GM23338 (cell line): ENCODE measurements at regions not wholly inside any gene's neighbourhood (a gene's known extent, or its start where the extent isn't known, plus 50 kb on each side); places are given as distances from the start of the nearest gene placed in this dataset.
A peak's percentile ranks its signal among the peaks of the same experiment; 100 is the strongest.

ENCODE experiments used
- ATAC-seq: fragments of 200-7000 bp; cut with Tn5 transposase; 3 replicates; pipeline ENCODE4 v1.9.1; 2020
- DNase-seq: peaks from one replicate; pipeline ENCODE4 v3.0.0-alpha.2; 2015; ENCODE audit warnings: low spot score
- H2AFZ ChIP-seq: fragments of 200-600 bp; sonication (generic); 2 replicates; pipeline ENCODE4 v1.8.0; 2016; ENCODE audit warnings: antibody characterized with exemption, mild to moderate bottlenecking, moderate library complexity
- H3F3A ChIP-seq: fragments of 200-600 bp; sonication (generic); replicated peaks from 2 replicates; pipeline ENCODE4 v1.8.0; 2017; ENCODE audit warnings: antibody characterized with exemption, mixed run types, low read depth
- H3K27ac ChIP-seq: fragments of 200-600 bp; sonication (generic); 2 replicates; pipeline ENCODE4 v1.6.1; 2016; ENCODE audit warnings: low read depth
- H3K27me3 ChIP-seq: fragments of 200-600 bp; sonication (generic); 2 replicates; pipeline ENCODE4 v1.8.0; 2016; ENCODE audit warnings: mild to moderate bottlenecking, mixed run types, moderate library complexity; ENCODE audit not compliant: insufficient read depth
- H3K36me3 ChIP-seq: fragments of 200-600 bp; sonication (generic); 2 replicates; pipeline ENCODE4 v1.8.0; 2016; ENCODE audit warnings: mild to moderate bottlenecking; ENCODE audit not compliant: insufficient read depth
- H3K4me1 ChIP-seq: fragments of 200-600 bp; sonication (generic); 2 replicates; pipeline ENCODE4 v1.8.0; 2016; ENCODE audit warnings: mild to moderate bottlenecking, moderate library complexity; ENCODE audit not compliant: insufficient read depth
- H3K4me2 ChIP-seq: fragments of 200-600 bp; sonication (generic); 2 replicates; pipeline ENCODE4 v1.7.1; 2017; ENCODE audit warnings: mixed run types
- H3K4me3 ChIP-seq: fragments of 200-600 bp; sonication (generic); 2 replicates; pipeline ENCODE4 v1.6.1; 2016; ENCODE audit warnings: mixed run types
- H3K79me2 ChIP-seq: fragments of 200-600 bp; sonication (generic); replicated peaks from 2 replicates; pipeline ENCODE4 v1.8.0; 2017; ENCODE audit warnings: mild to moderate bottlenecking; ENCODE audit not compliant: insufficient read depth
- H3K9me2 ChIP-seq: fragments of 200-600 bp; sonication (generic); 2 replicates; pipeline ENCODE4 v1.8.0; 2017; ENCODE audit not compliant: insufficient read depth
- H4K20me1 ChIP-seq: fragments of 200-600 bp; sonication (generic); replicated peaks from 2 replicates; pipeline ENCODE4 v1.8.0; 2017; ENCODE audit warnings: mild to moderate bottlenecking; ENCODE audit not compliant: insufficient read depth
- H3K27ac Mint-ChIP-seq: 2 replicates; pipeline ENCODE4 v1.8.0; 2020; ENCODE audit warnings: inconsistent platforms, mild to moderate bottlenecking, moderate library complexity, mixed read lengths
- H3K27me3 Mint-ChIP-seq: 3 replicates; pipeline ENCODE4 v1.8.0; 2022; ENCODE audit warnings: low read depth, mild to moderate bottlenecking, moderate library complexity, mixed read lengths, inconsistent platforms; ENCODE audit not compliant: insufficient read depth, poor library complexity
- H3K36me3 Mint-ChIP-seq: 3 replicates; pipeline ENCODE4 v1.8.0; 2021; ENCODE audit warnings: low read depth, mild to moderate bottlenecking, inconsistent platforms, moderate library complexity, mixed read lengths
- H3K4me1 Mint-ChIP-seq: 3 replicates; pipeline ENCODE4 v1.8.0; 2020; ENCODE audit warnings: mild to moderate bottlenecking, inconsistent platforms, mixed read lengths
- H3K4me3 Mint-ChIP-seq: 3 replicates; pipeline ENCODE4 v1.8.0; 2021; ENCODE audit warnings: moderate library complexity, mild to moderate bottlenecking, inconsistent platforms, mixed read lengths
- H3K9me3 Mint-ChIP-seq: 3 replicates; pipeline ENCODE4 v1.8.0; 2020; ENCODE audit warnings: moderate library complexity, mild to moderate bottlenecking, inconsistent platforms, mixed read lengths
- CREB1 ChIP-seq: fragments of 250-450 bp; sonication (Bioruptor Pico); IDR thresholded peaks from 2 replicates; pipeline ENCODE4 v1.5.0; 2020; ENCODE audit warnings: low read depth, mild to moderate bottlenecking, moderate library complexity
- EZH2phosphoT487 ChIP-seq: fragments of 200-600 bp; sonication (generic); IDR thresholded peaks from one replicate; pipeline ENCODE4 v1.8.1; 2018; ENCODE audit warnings: antibody characterized with exemption; ENCODE audit not compliant: unreplicated experiment
- JUNB ChIP-seq: IDR thresholded peaks from one replicate; pipeline ENCODE4 v1.6.1; 2016; ENCODE audit warnings: antibody characterized with exemption; ENCODE audit not compliant: unreplicated experiment
- NANOG ChIP-seq: IDR thresholded peaks from 2 replicates; pipeline ENCODE4 v1.6.1; 2016; ENCODE audit warnings: antibody characterized with exemption, borderline replicate concordance
- POLR2AphosphoS5 ChIP-seq: IDR thresholded peaks from 2 replicates; pipeline ENCODE4 v1.6.1; 2016; ENCODE audit warnings: antibody characterized with exemption, low read depth
- ZNF114 ChIP-seq: fragments of 250-450 bp; sonication (Bioruptor Pico); IDR thresholded peaks from 2 replicates; pipeline ENCODE4 v1.5.0; 2020; ENCODE audit warnings: mild to moderate bottlenecking, moderate library complexity
- ZNF331 ChIP-seq: fragments of 250-450 bp; sonication (Bioruptor Pico); IDR thresholded peaks from 2 replicates; pipeline ENCODE4 v1.5.0; 2020; ENCODE audit warnings: low read depth, mild to moderate bottlenecking, moderate library complexity
- TF ChIP-seq, protein P1 (sequence below): IDR thresholded peaks from 2 replicates; pipeline ENCODE4 v1.6.1; 2016; ENCODE audit warnings: antibody characterized with exemption
- TF ChIP-seq, protein P2 (sequence below), 2 experiments: fragments of 200-600 bp in 1 of 2; sonication (generic) in 1 of 2; conservative IDR thresholded peaks; 2 replicates each; pipeline versions ENCODE4 v1.5.1 to v1.6.1; 2016 to 2017; ENCODE audit warnings: antibody characterized with exemption in 2 of 2, low read depth in 2 of 2, mild to moderate bottlenecking in 2 of 2, moderate library complexity in 1 of 2
- TF ChIP-seq, protein P3 (sequence below): fragments of 250-450 bp; sonication (Bioruptor Pico); IDR thresholded peaks from 2 replicates; pipeline ENCODE4 v1.5.0; 2020; ENCODE audit warnings: mild to moderate bottlenecking, moderate library complexity

DNA sequence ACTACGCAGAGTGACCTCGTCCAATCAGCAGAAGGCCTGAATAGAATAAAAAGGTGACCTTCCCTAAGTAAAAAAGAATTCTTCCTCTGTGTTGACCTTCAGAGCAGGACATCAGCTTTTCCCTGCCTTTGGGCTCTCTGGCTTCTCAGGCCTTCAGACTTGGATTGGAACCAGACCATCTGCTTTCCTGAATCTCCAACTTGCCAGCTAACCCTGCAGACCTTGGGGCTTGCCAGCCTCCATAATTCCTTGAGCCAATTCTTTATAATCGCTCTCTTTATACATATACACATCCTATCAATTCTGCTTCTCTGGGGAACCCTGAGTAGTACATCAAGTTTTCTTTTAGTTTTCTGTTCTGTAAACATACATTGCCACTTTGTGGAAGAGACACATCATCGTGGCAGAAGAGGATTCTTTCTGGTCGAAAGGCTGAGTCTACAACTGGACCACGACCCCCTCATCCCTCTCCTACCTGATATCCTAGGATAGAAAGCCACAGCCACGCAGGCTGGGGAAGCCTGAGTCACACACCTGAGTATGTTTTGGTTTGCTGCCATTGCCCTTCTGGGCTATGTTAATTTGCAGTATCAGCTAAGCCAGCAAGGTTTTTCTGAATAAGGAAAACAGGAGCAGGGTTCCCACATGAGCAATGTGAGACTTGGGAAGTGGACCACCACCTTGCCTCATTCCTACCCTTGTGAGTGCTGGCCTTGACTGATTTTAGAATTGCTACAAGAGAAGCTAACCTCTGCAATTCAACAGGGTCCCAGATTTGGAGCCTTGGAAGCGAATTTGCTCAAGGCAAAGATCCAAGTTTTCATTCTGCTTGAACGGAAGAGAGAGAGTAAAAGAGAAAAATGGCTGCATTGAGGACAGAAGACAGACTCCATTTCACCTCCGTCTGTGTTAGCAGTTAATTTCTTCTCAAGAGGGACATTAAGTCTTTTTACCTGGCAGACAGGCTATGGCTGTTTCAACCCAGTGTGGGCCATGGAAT, 445.2 kb upstream of the FZD8 start:
- Histone ChIP-seq H3K27me3 (no peaks in the 10 kb centered on the region), H4K20me1 (no peaks in the 10 kb centered on the region), H3K9me2 (peaks cover 3% of the 10 kb centered on the region; the same call in 1 of the 2 replicates), H3K4me3 (no peak overlapping the region), H3K79me2 (no peaks in the 10 kb centered on the region), H3K27ac (no peak overlapping the region), H2AFZ (0 out of 2 replicates have a peak overlapping the region, but pooled peaks have one; percentile 28), H3F3A (no peaks in the 10 kb centered on the region), H3K4me2 (no peak overlapping the region), H3K36me3 (no peaks in the 10 kb centered on the region), H3K4me1 (no peaks in the 10 kb centered on the region)
- TF ChIP-seq POLR2AphosphoS5, result no peak
- TF ChIP-seq, protein P1, sequence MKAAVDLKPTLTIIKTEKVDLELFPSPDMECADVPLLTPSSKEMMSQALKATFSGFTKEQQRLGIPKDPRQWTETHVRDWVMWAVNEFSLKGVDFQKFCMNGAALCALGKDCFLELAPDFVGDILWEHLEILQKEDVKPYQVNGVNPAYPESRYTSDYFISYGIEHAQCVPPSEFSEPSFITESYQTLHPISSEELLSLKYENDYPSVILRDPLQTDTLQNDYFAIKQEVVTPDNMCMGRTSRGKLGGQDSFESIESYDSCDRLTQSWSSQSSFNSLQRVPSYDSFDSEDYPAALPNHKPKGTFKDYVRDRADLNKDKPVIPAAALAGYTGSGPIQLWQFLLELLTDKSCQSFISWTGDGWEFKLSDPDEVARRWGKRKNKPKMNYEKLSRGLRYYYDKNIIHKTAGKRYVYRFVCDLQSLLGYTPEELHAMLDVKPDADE, result no peak
- no peak for TF ChIP-seq CREB1 (CRISPR knock-in tag)
- no peak for TF ChIP-seq JUNB
- TF ChIP-seq NANOG, result no peak
- TF ChIP-seq ZNF331 (CRISPR knock-in tag), result no peak
- TF ChIP-seq, protein P2, sequence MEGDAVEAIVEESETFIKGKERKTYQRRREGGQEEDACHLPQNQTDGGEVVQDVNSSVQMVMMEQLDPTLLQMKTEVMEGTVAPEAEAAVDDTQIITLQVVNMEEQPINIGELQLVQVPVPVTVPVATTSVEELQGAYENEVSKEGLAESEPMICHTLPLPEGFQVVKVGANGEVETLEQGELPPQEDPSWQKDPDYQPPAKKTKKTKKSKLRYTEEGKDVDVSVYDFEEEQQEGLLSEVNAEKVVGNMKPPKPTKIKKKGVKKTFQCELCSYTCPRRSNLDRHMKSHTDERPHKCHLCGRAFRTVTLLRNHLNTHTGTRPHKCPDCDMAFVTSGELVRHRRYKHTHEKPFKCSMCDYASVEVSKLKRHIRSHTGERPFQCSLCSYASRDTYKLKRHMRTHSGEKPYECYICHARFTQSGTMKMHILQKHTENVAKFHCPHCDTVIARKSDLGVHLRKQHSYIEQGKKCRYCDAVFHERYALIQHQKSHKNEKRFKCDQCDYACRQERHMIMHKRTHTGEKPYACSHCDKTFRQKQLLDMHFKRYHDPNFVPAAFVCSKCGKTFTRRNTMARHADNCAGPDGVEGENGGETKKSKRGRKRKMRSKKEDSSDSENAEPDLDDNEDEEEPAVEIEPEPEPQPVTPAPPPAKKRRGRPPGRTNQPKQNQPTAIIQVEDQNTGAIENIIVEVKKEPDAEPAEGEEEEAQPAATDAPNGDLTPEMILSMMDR (conservative IDR thresholded peaks at IDR 0.05; ENCODE audit: low read depth in 2 of 2), result no peak
- no peak for TF ChIP-seq ZNF114 (CRISPR knock-in tag)
- TF ChIP-seq, protein P3, sequence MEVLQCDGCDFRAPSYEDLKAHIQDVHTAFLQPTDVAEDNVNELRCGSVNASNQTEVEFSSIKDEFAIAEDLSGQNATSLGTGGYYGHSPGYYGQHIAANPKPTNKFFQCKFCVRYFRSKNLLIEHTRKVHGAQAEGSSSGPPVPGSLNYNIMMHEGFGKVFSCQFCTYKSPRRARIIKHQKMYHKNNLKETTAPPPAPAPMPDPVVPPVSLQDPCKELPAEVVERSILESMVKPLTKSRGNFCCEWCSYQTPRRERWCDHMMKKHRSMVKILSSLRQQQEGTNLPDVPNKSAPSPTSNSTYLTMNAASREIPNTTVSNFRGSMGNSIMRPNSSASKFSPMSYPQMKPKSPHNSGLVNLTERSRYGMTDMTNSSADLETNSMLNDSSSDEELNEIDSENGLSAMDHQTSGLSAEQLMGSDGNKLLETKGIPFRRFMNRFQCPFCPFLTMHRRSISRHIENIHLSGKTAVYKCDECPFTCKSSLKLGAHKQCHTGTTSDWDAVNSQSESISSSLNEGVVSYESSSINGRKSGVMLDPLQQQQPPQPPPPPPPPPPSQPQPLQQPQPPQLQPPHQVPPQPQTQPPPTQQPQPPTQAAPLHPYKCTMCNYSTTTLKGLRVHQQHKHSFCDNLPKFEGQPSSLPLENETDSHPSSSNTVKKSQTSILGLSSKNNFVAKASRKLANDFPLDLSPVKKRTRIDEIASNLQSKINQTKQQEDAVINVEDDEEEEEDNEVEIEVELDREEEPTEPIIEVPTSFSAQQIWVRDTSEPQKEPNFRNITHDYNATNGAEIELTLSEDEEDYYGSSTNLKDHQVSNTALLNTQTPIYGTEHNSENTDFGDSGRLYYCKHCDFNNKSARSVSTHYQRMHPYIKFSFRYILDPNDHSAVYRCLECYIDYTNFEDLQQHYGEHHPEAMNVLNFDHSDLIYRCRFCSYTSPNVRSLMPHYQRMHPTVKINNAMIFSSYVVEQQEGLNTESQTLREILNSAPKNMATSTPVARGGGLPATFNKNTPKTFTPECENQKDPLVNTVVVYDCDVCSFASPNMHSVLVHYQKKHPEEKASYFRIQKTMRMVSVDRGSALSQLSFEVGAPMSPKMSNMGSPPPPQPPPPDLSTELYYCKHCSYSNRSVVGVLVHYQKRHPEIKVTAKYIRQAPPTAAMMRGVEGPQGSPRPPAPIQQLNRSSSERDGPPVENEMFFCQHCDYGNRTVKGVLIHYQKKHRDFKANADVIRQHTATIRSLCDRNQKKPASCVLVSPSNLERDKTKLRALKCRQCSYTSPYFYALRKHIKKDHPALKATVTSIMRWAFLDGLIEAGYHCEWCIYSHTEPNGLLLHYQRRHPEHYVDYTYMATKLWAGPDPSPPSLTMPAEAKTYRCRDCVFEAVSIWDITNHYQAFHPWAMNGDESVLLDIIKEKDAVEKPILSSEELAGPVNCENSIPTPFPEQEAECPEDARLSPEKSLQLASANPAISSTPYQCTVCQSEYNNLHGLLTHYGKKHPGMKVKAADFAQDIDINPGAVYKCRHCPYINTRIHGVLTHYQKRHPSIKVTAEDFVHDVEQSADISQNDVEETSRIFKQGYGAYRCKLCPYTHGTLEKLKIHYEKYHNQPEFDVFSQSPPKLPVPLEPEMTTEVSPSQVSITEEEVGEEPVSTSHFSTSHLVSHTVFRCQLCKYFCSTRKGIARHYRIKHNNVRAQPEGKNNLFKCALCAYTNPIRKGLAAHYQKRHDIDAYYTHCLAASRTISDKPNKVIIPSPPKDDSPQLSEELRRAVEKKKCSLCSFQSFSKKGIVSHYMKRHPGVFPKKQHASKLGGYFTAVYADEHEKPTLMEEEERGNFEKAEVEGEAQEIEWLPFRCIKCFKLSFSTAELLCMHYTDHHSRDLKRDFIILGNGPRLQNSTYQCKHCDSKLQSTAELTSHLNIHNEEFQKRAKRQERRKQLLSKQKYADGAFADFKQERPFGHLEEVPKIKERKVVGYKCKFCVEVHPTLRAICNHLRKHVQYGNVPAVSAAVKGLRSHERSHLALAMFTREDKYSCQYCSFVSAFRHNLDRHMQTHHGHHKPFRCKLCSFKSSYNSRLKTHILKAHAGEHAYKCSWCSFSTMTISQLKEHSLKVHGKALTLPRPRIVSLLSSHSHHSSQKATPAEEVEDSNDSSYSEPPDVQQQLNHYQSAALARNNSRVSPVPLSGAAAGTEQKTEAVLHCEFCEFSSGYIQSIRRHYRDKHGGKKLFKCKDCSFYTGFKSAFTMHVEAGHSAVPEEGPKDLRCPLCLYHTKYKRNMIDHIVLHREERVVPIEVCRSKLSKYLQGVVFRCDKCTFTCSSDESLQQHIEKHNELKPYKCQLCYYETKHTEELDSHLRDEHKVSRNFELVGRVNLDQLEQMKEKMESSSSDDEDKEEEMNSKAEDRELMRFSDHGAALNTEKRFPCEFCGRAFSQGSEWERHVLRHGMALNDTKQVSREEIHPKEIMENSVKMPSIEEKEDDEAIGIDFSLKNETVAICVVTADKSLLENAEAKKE (CRISPR knock-in tag), result no peak
- no peak for TF ChIP-seq EZH2phosphoT487
- DNase-seq (no peak), ATAC-seq (no peak)
- Mint-ChIP-seq H3K4me1 (no peaks in the 10 kb centered on the region), H3K27ac (no peak overlapping the region), H3K4me3 (no peak overlapping the region), H3K36me3 (no peaks in the 10 kb centered on the region), H3K27me3 (peaks cover 1% of the 10 kb centered on the region), H3K9me3 (no peaks in the 10 kb centered on the region)
